K562 (cell line): ENCODE measurements at regions not wholly inside any gene's neighbourhood (a gene's known extent, or its start where the extent isn't known, plus 50 kb on each side); places are given as distances from the start of the nearest gene placed in this dataset.

ENCODE experiments used
- ATAC-seq: fragments of 200-7000 bp; cut with Tn5 transposase; 3 replicates; pipeline ENCODE4 v1.9.1; 2020; ENCODE audit warnings: moderate library complexity
- BruUV-seq: library from RNA; stranded (reverse); fragments of 400-500 nt; replicated peaks from 2 replicates; lab custom pipeline; 2021; lab: Mats Ljungman, UMichigan
- CTCF ChIA-PET: fragments of 300-600 bp; formaldehyde crosslinking; extraction: SDS; loops from one replicate; lab custom pipeline; 2021; ENCODE audit warnings: low intra/inter-chr PET ratio; lab: Yijun Ruan, JAX
- POLR2A ChIA-PET: fragments of 300-600, 350-650 bp; sonication (Branson Sonifier 250); formaldehyde crosslinking; extraction: SDS; loops from one replicate; lab custom pipeline; 2021; ENCODE audit warnings: antibody characterized with exemption, inconsistent platforms; lab: Yijun Ruan, JAX
- DNase-seq, 4 experiments: peaks; one replicate each; pipeline versions ENCODE4 v3.0.0 to v3.0.0-alpha.2; 2011 to 2018; ENCODE audit warnings: low spot score in 3 of 4, mixed read lengths in 3 of 4; ENCODE audit errors: extremely low read depth in 1 of 4
- FAIRE-seq: peaks from 2 replicates; lab custom pipeline; 2011; peaks lifted over from hg19 to GRCh38; lab: Jason Lieb, UNC
- H2AFZ ChIP-seq: 2 replicates; pipeline ENCODE4 v1.6.0; 2011; ENCODE audit warnings: low read depth, low read length, control low read depth, inconsistent platforms
- H3K27ac ChIP-seq: fragments of 200-600 bp; 3 replicates; pipeline ENCODE4 v1.8.0; 2011; ENCODE audit warnings: low read depth, mild to moderate bottlenecking, control low read depth, inconsistent platforms, low read length, moderate library complexity, mixed read lengths; ENCODE audit errors: extremely low read depth
- H3K27me3 ChIP-seq, 2 experiments: fragments of 300-600 bp in 1 of 2; 2 replicates in 1 of 2; 3 replicates in 1 of 2; pipeline versions ENCODE4 v1.6.0 to v1.8.0; 2011; ENCODE audit warnings: inconsistent platforms in 2 of 2, low read length in 2 of 2, mild to moderate bottlenecking in 1 of 2, mixed read lengths in 1 of 2, moderate library complexity in 1 of 2; ENCODE audit not compliant: control insufficient read depth in 2 of 2, insufficient read depth in 2 of 2
- H3K36me3 ChIP-seq: fragments of 300-600 bp; 3 replicates; pipeline ENCODE4 v1.8.0; 2011; ENCODE audit warnings: mild to moderate bottlenecking, low read length, inconsistent platforms; ENCODE audit not compliant: control insufficient read depth, insufficient read depth
- H3K4me1 ChIP-seq, 2 experiments: fragments of 200-600 bp in 1 of 2; replicated peaks in 1 of 2; 2 replicates in 1 of 2; 3 replicates in 1 of 2; pipeline versions ENCODE4 v1.5.1 to v1.8.0; 2011; ENCODE audit warnings: inconsistent platforms in 2 of 2, low read length in 2 of 2, mild to moderate bottlenecking in 1 of 2, mixed read lengths in 1 of 2, moderate library complexity in 1 of 2; ENCODE audit not compliant: control insufficient read depth in 2 of 2, insufficient read depth in 2 of 2
- H3K4me2 ChIP-seq: 2 replicates; pipeline ENCODE4 v1.6.1; 2011; ENCODE audit warnings: low read length, control low read depth, inconsistent platforms, mixed read lengths; ENCODE audit not compliant: insufficient read depth
- H3K4me3 ChIP-seq: fragments of 200-600 bp; sonication (generic), shearing (Covaris generic); 2 replicates; pipeline ENCODE4 v1.5.1; 2016; ENCODE audit warnings: control low read depth, inconsistent platforms
- H3K79me2 ChIP-seq: fragments of 200-600 bp; 3 replicates; pipeline ENCODE4 v1.8.0; 2011; ENCODE audit warnings: low read length, inconsistent platforms; ENCODE audit not compliant: control insufficient read depth, insufficient read depth
- H3K9ac ChIP-seq, 2 experiments: 2 replicates each; pipeline versions ENCODE4 v1.6.0 to v1.6.1; 2011; ENCODE audit warnings: low read depth in 2 of 2, low read length in 2 of 2, control low read depth in 1 of 2, inconsistent platforms in 1 of 2, mild to moderate bottlenecking in 1 of 2, mixed read lengths in 1 of 2; ENCODE audit not compliant: insufficient read depth in 1 of 2
- H3K9me1 ChIP-seq: one replicate; pipeline ENCODE4 v1.6.0; 2011; ENCODE audit warnings: inconsistent platforms, mild to moderate bottlenecking, low read length, moderate library complexity; ENCODE audit not compliant: control insufficient read depth, insufficient read depth
- H3K9me3 ChIP-seq: replicated peaks from 2 replicates; pipeline ENCODE4 v1.5.1; 2011; ENCODE audit warnings: low read depth, low read length, inconsistent platforms; ENCODE audit not compliant: control insufficient read depth, insufficient read depth
- H4K20me1 ChIP-seq: replicated peaks from 2 replicates; pipeline ENCODE4 v1.6.1; 2011; ENCODE audit warnings: low read length, inconsistent platforms, mixed read lengths; ENCODE audit not compliant: control insufficient read depth, insufficient read depth
- BDP1 ChIP-seq: IDR thresholded peaks from 3 replicates; pipeline ENCODE4 v1.6.1; 2011; ENCODE audit not compliant: insufficient read length, insufficient read depth
- CLOCK ChIP-seq: fragments of 250-450 bp; sonication (Bioruptor Pico); IDR thresholded peaks from 2 replicates; pipeline ENCODE4 v1.4.0; 2020; ENCODE audit warnings: mild to moderate bottlenecking, moderate library complexity, borderline replicate concordance
- CREB1 ChIP-seq, 2 experiments: sonication (generic) in 1 of 2; formaldehyde crosslinking in 1 of 2; IDR thresholded peaks; 2 replicates each; pipeline versions ENCODE4 v1.6.1 to v1.8.0; 2012 to 2022; ENCODE audit warnings: inconsistent platforms in 1 of 2, mild to moderate bottlenecking in 1 of 2, missing genetic modification reagents in 1 of 2, moderate library complexity in 1 of 2
- GATAD2B ChIP-seq: fragments of 450-650 bp; IDR thresholded peaks from 2 replicates; pipeline ENCODE4 v1.6.1; 2017; ENCODE audit warnings: mild to moderate bottlenecking, borderline replicate concordance
- HDAC2 ChIP-seq: fragments of 450-650 bp; IDR thresholded peaks from 2 replicates; pipeline ENCODE4 v1.6.1; 2016; ENCODE audit warnings: mild to moderate bottlenecking
- MAFK ChIP-seq: IDR thresholded peaks from 2 replicates; pipeline ENCODE4 v1.6.1; 2011; ENCODE audit warnings: low read length, improper control_type of control experiment
- MAZ ChIP-seq, 2 experiments: fragments of 450-650 bp in 1 of 2; sonication (generic) in 1 of 2; formaldehyde crosslinking; IDR thresholded peaks in 1 of 2; conservative IDR thresholded peaks in 1 of 2; 2 replicates each; pipeline versions ENCODE4 v1.4.0 to v1.5.0; 2020; ENCODE audit warnings: mild to moderate bottlenecking in 1 of 2, missing genetic modification reagents in 1 of 2
- NBN ChIP-seq: fragments of 450-650 bp; IDR thresholded peaks from 2 replicates; pipeline ENCODE4 v1.6.1; 2016; ENCODE audit warnings: low read depth, mild to moderate bottlenecking
- NFRKB ChIP-seq: fragments of 450-650 bp; IDR thresholded peaks from 2 replicates; pipeline ENCODE4 v1.6.1; 2016; ENCODE audit warnings: low read depth
- PML ChIP-seq: IDR thresholded peaks from 2 replicates; pipeline ENCODE4 v1.6.1; 2012; ENCODE audit warnings: low read length, inconsistent platforms
- RFX1 ChIP-seq: fragments of 450-650 bp; IDR thresholded peaks from 2 replicates; pipeline ENCODE4 v1.6.1; 2016; ENCODE audit warnings: mild to moderate bottlenecking, moderate library complexity
- USF2 ChIP-seq: sonication (generic); formaldehyde crosslinking; IDR thresholded peaks from 2 replicates; pipeline ENCODE4 v1.5.0; 2020; ENCODE audit warnings: missing genetic modification reagents
- ZNF143 ChIP-seq: sonication (generic); formaldehyde crosslinking; IDR thresholded peaks from 2 replicates; pipeline ENCODE4 v1.9.0; 2022; ENCODE audit warnings: mild to moderate bottlenecking, missing genetic modification reagents
- ZNF75A ChIP-seq: fragments of 450-650 bp; formaldehyde crosslinking; IDR thresholded peaks from 2 replicates; pipeline ENCODE4 v1.4.0; 2020; ENCODE audit warnings: mild to moderate bottlenecking
- WGBS: fragments of 100-300 bp; shearing (Covaris generic); methylation state at CpG from one replicate; pipeline ENCODE4 v1.1.6; 2016; ENCODE audit warnings: low coverage, mixed read lengths; ENCODE audit not compliant: insufficient coverage; ENCODE audit errors: missing lambda C conversion rate; 5-methylcytosine and 5-hydroxymethylcytosine counted together
- in situ Hi-C: fragments of 300-500 bp; cut with MboI; formaldehyde crosslinking; loops from 4 replicates; pipeline ENCODE4 v1.15.0; 2018; ENCODE audit warnings: inconsistent platforms, mixed read lengths
- intact Hi-C: fragments of 100-400 bp; cut with micrococcal nuclease; formaldehyde crosslinking; loops from 2 replicates; pipeline ENCODE4 v1.14.2; 2022

DNA sequence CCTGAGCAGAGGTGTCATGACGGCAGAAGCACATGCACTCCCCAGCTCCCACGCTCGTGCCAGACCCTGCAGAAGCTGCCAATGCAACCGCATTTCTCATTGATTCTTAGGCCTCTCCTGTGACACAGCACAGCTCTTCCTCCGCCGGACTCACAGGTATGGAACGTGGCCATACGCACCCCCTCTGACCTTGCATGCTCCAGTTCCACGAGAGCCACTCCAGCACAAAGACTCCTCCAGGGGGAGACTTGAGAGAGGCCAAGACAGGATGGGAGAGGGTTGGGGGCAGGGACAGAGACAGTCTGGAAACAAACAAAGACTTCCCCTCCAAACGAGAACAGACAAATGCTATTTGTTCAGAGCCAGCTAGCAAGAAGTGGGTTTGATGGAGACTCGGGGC lies 124.3 kb upstream of the PPP2R2D start:
- no peaks in the 10 kb centered on the region for H3K4me1 ChIP-seq
- H2AFZ ChIP-seq, result no peak overlapping the region
- POLR2A ChIA-PET, result interaction anchor here (0.9 kb wide), 1 partner anchor 313 kb away, joined by 3 read pairs; no protein-coding TSS in a partner anchor
- H3K36me3 ChIP-seq, result no peaks in the 10 kb centered on the region
- no peak overlapping the region for H3K9ac ChIP-seq
- no peaks in the 10 kb centered on the region for H3K9me3 ChIP-seq
- DNase-seq, result no peak
- FAIRE-seq, result no peak
- WGBS, result 2% methylated on average over 11 of the region's 11 CpGs
- H3K4me3 ChIP-seq, result no peak overlapping the region
- H4K20me1 ChIP-seq, result no peaks in the 10 kb centered on the region
- in situ Hi-C loops, result no loop called here
- ATAC-seq, result no peak
- BruUV-seq, result no TSS peak
- TF ChIP-seq PML (no peak), USF2 (CRISPR knock-in tag) (no peak), ZNF75A (CRISPR knock-in tag) (no peak)
- TF ChIP-seq, all 486 proteins: peak for 0
- CTCF ChIA-PET, result interaction anchor here (0.5 kb wide), 1 partner anchor 247 kb away, joined by 3 read pairs; no protein-coding TSS in a partner anchor
- Histone ChIP-seq H3K4me2 (no peak overlapping the region), H3K27me3 (peaks cover 0 to 21% of the 10 kb centered on the region in 2 experiments; a peak in 3 of 5 replicates), H3K79me2 (no peaks in the 10 kb centered on the region), H3K27ac (no peak overlapping the region), H3K9me1 (no peaks in the 10 kb centered on the region)
- intact Hi-C loops, result no loop called here

- Histone ChIP-seq H4K20me1 (no peaks in the 10 kb centered on the region), H2AFZ (no peak overlapping the region), H3K9me3 (no peaks in the 10 kb centered on the region), H3K4me1 (no peaks in the 10 kb centered on the region), H3K27me3 (peaks cover 0 to 14% of the 10 kb centered on the region in 2 experiments; a peak in 2 of 5 replicates), H3K27ac (no peak overlapping the region), H3K4me2 (no peak overlapping the region), H3K79me2 (no peaks in the 10 kb centered on the region), H3K4me3 (no peak overlapping the region), H3K9me1 (no peaks in the 10 kb centered on the region), H3K9ac (no peak overlapping the region), H3K36me3 (no peaks in the 10 kb centered on the region)
- in situ Hi-C loops, result no loop called here
- DNase-seq (no peak), ATAC-seq (no peak), FAIRE-seq (no peak)
- ChIA-PET POLR2A (interaction anchor here (0.9 kb wide), 1 partner anchor 313 kb away, joined by 3 read pairs; no protein-coding TSS in a partner anchor), CTCF (interaction anchor here (0.5 kb wide), 1 partner anchor 246 kb away, joined by 3 read pairs; no protein-coding TSS in a partner anchor)
- TF ChIP-seq CREB1 (IDR thresholded peaks at IDR 0.05), result no peak
- no peak for TF ChIP-seq CREB1 (CRISPR knock-in tag; IDR thresholded peaks at IDR 0.05)
- no peak for TF ChIP-seq MAZ (CRISPR knock-in tag; conservative IDR thresholded peaks at IDR 0.05 in 1 of 2, IDR thresholded peaks at IDR 0.05 in 1 of 2)
- TF ChIP-seq CLOCK (CRISPR knock-in tag), result no peak
- TF ChIP-seq ZNF143 (CRISPR knock-in tag), result no peak
- TF ChIP-seq BDP1, result no peak
- no peak for TF ChIP-seq NBN
- no peak for TF ChIP-seq GATAD2B
- no peak for TF ChIP-seq RFX1
- TF ChIP-seq HDAC2, result no peak
- no peak for TF ChIP-seq NFRKB
- no peak for TF ChIP-seq MAFK
- no TSS peak for BruUV-seq
- 3% methylated on average over 5 of the region's 5 CpGs for WGBS
- intact Hi-C loops, result no loop called here
These were observed 123.6 kb upstream of the PPP2R2D start for GRCh38 chr10:131777162-131777561.
